HepG2 (cell line): ENCODE measurements at regions not wholly inside any gene's neighbourhood (a gene's known extent, or its start where the extent isn't known, plus 50 kb on each side); places are given as distances from the start of the nearest gene placed in this dataset.

Experiments
- SMC3 ChIP-seq: IDR thresholded peaks from 2 replicates; pipeline ENCODE4 v1.6.1; 2011; ENCODE audit warnings: low read length, improper control_type of control experiment
- ZFX ChIP-seq: sonication (generic); formaldehyde crosslinking; IDR thresholded peaks from 2 replicates; pipeline ENCODE4 v1.4.0; 2020; ENCODE audit warnings: mild to moderate bottlenecking, low read depth, missing genetic modification reagents, moderate library complexity
- ZNF20 ChIP-seq: sonication (generic); formaldehyde crosslinking; IDR thresholded peaks from 2 replicates; pipeline ENCODE4 v1.4.0; 2020; ENCODE audit warnings: mild to moderate bottlenecking, moderate library complexity, missing genetic modification reagents
- ZNF562 ChIP-seq: sonication (generic); formaldehyde crosslinking; IDR thresholded peaks from 2 replicates; pipeline ENCODE4 v1.8.0; 2022; ENCODE audit warnings: missing genetic modification reagents, borderline replicate concordance
- ZNF7 ChIP-seq: IDR thresholded peaks from 2 replicates; pipeline ENCODE4 v1.6.1; 2016; ENCODE audit warnings: missing biosample characterization, missing genetic modification reagents
- ZSCAN21 ChIP-seq: sonication (generic); formaldehyde crosslinking; IDR thresholded peaks from 2 replicates; pipeline ENCODE4 v1.8.0; 2022; ENCODE audit warnings: mild to moderate bottlenecking, missing genetic modification reagents, moderate library complexity, borderline replicate concordance
- TF ChIP-seq, protein P1 (sequence below): sonication (generic); formaldehyde crosslinking; IDR thresholded peaks from 2 replicates; pipeline ENCODE4 v1.5.0; 2020; ENCODE audit warnings: missing genetic modification reagents
- TF ChIP-seq, protein P2 (sequence below): sonication (generic); formaldehyde crosslinking; IDR thresholded peaks from 2 replicates; pipeline ENCODE4 v1.5.0; 2020; ENCODE audit warnings: missing genetic modification reagents
- TF ChIP-seq, protein P3 (sequence below): sonication (generic); formaldehyde crosslinking; IDR thresholded peaks from 2 replicates; pipeline ENCODE4 v1.9.0; 2021; ENCODE audit warnings: missing genetic modification reagents, mild to moderate bottlenecking, borderline replicate concordance
- TF ChIP-seq, protein P4 (sequence below): IDR thresholded peaks from 2 replicates; pipeline ENCODE4 v1.6.1; 2012; ENCODE audit warnings: inconsistent platforms

DNA sequence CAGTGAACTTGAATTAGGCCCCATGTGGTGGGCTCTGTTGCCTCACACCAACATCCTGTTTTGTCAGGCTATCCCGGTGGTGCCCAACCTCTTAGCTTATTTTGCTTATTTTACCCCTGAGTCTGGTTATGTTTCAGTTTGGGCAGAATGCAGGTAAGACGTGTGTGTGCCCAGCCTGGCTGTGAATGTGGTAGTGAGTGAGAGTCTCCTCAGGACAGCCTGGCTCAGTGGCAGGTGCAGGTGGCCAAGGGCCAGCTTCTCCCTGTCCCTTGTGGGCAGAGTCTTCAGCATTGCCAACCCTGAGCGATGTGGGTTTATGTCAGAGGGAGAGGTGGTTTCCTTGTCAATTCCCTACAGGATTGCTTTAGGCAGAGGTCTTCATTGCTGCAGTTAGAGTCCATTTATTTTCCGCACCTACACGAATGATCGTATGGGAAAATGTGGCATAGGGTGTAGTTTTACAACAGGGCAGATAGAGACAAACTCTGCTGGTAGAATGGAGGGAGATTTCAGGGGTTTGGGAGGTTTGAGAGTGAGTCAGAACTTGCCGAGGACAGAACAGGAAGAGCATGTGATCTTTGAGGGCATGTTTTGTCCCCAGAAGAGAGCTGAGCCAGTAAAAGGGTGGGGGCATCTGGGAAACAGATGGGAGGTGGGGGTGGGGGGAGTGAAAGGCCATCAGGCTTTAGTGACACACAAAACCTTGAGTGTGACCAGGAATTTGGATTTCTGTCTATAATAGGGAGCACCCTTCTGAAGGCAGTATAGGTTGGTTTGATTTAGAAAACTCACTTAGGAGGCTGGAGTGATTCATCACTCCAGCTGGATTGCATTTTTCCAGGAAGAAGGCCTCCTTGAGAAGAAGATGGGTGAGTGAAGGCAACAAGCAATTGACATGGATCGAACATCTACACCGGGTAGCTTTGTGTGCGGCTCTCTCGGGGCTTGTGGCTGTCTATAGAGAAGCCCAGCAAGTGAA lies 156.2 kb upstream of the CELF4 start (continued):
- TF ChIP-seq, protein P1, sequence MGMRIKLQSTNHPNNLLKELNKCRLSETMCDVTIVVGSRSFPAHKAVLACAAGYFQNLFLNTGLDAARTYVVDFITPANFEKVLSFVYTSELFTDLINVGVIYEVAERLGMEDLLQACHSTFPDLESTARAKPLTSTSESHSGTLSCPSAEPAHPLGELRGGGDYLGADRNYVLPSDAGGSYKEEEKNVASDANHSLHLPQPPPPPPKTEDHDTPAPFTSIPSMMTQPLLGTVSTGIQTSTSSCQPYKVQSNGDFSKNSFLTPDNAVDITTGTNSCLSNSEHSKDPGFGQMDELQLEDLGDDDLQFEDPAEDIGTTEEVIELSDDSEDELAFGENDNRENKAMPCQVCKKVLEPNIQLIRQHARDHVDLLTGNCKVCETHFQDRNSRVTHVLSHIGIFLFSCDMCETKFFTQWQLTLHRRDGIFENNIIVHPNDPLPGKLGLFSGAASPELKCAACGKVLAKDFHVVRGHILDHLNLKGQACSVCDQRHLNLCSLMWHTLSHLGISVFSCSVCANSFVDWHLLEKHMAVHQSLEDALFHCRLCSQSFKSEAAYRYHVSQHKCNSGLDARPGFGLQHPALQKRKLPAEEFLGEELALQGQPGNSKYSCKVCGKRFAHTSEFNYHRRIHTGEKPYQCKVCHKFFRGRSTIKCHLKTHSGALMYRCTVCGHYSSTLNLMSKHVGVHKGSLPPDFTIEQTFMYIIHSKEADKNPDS, result no peak
- TF ChIP-seq ZSCAN21 (no peak), ZNF7 (CRISPR knock-in tag) (no peak), ZNF20 (CRISPR knock-in tag) (no peak), SMC3 (no peak), ZNF562 (no peak), ZFX (CRISPR knock-in tag) (no peak)
- TF ChIP-seq, protein P2, sequence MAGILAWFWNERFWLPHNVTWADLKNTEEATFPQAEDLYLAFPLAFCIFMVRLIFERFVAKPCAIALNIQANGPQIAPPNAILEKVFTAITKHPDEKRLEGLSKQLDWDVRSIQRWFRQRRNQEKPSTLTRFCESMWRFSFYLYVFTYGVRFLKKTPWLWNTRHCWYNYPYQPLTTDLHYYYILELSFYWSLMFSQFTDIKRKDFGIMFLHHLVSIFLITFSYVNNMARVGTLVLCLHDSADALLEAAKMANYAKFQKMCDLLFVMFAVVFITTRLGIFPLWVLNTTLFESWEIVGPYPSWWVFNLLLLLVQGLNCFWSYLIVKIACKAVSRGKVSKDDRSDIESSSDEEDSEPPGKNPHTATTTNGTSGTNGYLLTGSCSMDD (CRISPR knock-in tag), result no peak
- TF ChIP-seq, protein P3, sequence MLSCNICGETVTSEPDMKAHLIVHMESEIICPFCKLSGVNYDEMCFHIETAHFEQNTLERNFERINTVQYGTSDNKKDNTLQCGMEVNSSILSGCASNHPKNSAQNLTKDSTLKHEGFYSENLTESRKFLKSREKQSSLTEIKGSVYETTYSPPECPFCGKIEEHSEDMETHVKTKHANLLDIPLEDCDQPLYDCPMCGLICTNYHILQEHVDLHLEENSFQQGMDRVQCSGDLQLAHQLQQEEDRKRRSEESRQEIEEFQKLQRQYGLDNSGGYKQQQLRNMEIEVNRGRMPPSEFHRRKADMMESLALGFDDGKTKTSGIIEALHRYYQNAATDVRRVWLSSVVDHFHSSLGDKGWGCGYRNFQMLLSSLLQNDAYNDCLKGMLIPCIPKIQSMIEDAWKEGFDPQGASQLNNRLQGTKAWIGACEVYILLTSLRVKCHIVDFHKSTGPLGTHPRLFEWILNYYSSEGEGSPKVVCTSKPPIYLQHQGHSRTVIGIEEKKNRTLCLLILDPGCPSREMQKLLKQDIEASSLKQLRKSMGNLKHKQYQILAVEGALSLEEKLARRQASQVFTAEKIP (CRISPR knock-in tag), result no peak
- TF ChIP-seq, protein P4, sequence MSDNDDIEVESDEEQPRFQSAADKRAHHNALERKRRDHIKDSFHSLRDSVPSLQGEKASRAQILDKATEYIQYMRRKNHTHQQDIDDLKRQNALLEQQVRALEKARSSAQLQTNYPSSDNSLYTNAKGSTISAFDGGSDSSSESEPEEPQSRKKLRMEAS, result no peak
- TF ChIP-seq, all 625 proteins: peak for 0
